H1 (cell line): ENCODE measurements at regions not wholly inside any gene's neighbourhood (a gene's known extent, or its start where the extent isn't known, plus 50 kb on each side); places are given as distances from the start of the nearest gene placed in this dataset.

ENCODE experiments used
- JUN ChIP-seq: IDR thresholded peaks from 2 replicates; pipeline ENCODE4 v1.6.1; 2011; ENCODE audit warnings: low read depth, mild to moderate bottlenecking, improper control_type of control experiment, low read length

DNA sequence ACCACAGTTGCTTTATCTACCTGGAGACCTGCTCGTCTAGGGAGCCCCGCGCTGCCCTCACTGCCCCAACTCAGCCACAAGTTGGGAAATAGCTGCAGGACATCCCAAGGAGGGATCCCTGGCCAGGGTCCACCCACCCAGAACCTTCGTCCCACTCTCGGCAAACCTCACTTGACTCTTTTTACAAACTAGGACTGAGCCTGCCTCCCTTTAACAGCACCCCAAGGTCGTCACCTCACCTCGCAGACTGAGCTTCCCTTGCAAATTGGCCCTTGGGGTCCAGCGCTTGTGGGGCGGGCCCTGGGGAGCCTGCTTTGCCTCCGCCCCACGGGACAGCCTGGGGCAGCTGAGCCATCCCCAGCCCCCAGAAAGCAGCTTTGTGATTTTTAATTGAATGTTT is 1505.8 kb downstream of the TBC1D22A start (continued):
- no peak for TF ChIP-seq JUN
